NOMO-1 treated with dmso at 0.1 percent for 144 hours (cell line): ENCODE measurements at regions not wholly inside any gene's neighbourhood (a gene's known extent, or its start where the extent isn't known, plus 50 kb on each side); places are given as distances from the start of the nearest gene placed in this dataset.

Experiments
- DNase-seq: peaks from one replicate; lab custom pipeline; 2025; ENCODE audit not compliant: unreplicated experiment; lab: John Stamatoyannopoulos, UW

DNA sequence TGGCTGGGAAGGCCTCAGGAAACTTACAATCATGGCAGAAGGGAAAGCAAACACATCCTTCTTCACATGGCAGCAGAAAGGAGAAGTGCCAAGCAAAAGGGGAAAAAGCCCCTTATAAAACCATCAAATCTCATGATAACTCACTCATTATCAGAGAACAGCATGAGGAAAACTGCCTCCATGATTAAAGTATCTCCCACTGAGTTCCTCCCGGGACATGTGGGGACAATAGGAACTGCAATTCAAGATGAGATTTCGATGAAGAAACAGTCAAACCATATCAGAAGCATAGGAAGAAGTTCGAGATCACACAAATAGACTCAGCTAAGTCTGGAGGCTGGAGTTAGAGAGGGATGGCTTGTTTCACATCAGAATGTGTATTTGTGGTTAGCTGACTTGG, 869.4 kb upstream of the PHF14 start:
- no peak for DNase-seq

DNA sequence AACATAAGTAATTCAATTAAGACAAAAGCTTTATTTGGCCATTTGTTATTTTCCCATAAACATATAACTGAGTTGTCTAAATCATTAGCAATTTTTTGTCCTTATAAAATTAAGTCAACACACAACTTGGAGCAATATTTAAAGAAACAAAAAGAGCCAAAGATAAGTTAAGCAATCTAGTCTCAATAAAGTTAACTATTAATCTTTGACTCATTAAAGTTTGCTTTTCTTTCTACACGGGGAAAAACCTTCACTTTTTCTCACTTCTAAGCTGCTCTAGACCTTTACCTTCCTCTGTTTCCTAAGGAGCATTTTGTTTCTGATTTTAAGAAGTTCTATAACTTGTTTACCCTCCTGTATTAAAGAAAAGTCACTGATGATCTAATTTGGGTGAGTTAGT, 867.1 kb upstream of the PHF14 start:
- no peak for DNase-seq

DNA sequence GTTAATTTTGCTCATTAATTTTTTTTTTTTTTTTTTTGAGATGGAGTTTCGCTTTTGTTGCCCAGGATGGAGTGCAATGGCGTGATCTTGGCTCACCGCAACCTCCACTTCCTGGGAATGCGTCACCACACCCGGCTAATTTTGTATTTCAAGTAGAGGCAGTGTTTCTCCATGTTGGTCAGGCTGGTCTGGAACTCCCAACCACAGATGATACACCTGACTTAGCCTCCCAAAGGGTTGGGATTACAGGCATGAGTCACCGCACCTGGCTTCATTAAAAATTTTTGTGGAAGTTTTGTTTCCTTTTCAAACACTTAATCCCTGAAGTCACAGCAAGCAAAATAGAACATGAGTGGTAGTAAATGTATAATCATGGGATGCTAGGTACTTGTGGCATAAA, 857.2 kb upstream of the PHF14 start:
- DNase-seq, result no peak

DNA sequence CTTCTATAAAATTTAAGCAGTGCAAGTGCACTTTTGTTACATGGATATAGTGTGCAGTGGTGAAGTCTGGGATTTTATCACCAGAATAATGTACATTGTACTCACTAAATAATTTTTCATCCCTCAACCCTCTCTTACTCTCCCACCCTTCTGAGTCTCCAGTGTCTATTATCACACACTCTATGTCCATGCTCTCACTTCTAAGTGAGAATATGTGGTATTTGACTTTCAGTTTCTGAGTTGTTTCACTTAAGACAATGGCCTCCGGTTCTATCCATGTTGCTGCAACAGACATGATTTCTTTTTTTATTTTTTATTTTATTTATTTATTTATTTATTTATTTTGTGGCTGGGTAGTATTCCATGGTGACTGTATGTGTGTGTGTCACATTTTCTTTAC, 855.9 kb upstream of the PHF14 start:
- DNase-seq, result no peak

DNA sequence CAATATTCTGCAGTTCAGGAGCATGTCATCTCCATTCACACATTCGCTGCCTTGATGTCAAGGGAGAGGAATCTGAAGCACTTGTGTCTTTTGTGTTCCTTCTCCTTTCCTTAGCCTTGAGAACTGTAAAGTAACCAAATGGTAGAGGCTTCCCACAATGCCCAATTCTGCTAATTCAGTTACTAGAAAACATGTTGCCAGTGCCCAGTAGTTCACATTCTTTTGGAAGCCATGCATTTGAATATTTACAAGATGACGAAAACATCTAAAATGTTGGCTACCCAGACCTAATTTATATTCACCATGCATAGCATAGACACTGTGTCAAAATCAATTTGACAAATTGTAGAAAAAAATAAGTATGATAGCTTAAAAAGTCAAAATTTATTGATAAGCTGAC, 852.7 kb upstream of the PHF14 start:
- DNase-seq, result no peak

DNA sequence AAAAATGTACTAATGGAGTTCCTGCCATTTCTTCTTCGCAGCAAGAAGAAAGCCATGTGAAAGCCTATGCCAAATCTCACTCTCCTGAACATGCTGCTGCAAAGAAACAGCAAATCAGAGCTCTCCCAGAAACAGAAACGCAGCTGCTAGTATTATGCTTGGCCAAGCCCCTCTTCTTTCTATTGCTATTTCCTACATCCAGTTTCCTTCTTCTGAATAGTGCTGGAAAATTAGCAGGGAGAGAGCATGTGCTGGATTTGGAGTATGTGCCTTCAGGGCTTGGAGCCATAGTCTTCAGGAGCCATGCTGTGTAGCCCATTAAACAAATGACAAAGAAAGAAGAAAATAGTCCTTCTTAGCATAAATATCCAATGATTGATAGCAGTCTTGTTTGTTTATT, 852.0 kb upstream of the PHF14 start:
- no peak for DNase-seq

DNA sequence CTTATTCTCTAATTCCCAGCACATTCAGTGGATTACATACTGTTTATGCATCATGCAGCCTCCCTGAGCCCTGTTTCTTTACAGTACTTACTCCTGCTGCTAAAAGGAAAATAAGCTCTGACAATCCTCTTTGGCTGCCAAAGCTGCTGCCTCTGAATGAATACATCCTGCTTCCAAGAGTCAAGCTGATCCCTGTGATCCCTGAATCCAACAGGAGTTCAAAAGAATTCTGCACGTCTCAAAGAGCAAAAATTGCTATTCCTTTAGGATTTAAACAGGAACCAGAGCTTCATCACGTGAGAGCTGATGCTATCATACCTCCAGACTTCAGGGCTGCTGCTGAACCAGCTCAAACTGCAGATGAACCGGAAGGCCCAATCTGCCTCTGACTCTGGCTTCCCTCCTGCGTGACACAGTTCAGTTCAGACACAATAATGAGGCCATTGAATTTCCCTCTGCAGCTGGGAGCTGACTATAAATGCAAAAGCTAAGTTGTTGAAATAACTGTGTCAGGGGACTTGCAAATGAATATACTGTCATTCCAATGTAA, 851.0 kb upstream of the PHF14 start:
- DNase-seq, result no peak

DNA sequence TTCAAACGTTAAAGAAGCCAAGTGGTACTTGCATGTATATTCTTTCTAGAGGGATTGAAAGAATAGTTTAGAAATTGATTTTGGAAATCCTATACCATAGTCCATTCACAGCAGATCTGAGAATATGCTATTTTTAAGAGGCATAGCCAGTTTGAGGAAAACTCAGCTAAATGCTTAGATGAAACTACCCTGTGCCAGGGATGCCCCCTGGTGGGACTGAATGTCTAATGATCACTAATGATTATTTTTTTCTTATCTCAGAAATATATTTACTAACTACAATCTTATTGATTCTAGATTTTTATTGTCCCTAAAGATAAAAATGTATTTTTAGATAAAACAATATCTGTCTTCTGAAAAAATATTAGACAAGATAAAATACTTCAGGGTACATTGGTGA, 844.9 kb upstream of the PHF14 start:
- DNase-seq, result no peak

DNA sequence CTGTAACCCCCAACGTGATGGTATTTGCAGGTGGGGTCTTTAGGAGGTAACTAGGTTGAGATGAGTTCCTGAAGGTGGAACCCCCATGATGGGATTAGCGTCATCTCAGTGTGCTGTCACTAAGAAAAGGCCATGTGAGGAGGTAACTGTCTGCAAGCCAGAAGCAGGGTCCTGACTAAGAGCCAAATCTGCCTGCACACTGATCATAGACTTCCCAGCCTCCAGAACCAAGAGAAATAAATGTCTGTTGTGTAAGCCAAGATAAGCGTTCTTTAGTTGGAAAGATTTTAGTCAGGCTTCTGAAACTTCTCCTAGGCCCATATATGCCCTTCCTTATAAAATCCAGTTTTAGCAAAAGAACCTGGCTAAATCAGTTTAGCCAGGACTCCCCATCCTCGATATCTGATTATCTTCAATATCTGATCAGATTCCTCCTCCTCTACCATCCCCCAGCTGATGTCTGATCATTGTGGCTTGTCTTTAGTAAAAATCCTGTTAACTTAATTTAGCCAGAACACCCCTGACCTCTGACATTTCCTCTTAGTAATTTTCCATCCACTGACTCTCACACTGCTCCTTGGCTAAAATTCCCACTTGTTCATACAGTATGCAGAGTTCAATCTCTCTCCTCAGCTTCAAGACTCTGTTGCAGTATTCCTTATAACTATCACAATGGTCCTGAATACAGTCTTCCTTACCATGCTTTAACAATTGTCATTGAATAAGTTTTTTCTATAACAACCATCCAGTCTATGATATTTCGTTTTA, 835.4 kb upstream of the PHF14 start:
- no peak for DNase-seq

DNA sequence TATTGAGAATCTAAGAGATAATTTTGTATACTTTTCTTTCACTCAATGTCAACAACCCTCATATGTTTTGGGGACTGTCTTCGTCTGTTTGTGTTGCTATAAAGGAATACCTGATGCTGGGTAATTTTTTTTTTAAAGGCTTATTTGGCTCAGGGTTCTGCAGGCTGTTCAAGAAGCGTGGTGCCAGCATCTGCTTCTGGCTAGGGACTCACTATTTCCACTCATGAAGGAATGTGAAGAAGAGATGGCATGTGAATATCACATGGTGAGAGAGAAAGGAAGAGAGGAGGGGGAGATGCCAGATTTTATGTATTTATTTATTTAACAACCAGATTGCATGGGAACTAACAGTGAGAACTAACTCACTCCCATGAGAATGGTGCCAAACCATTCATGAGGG, 827.4 kb upstream of the PHF14 start:
- DNase-seq, result no peak

DNA sequence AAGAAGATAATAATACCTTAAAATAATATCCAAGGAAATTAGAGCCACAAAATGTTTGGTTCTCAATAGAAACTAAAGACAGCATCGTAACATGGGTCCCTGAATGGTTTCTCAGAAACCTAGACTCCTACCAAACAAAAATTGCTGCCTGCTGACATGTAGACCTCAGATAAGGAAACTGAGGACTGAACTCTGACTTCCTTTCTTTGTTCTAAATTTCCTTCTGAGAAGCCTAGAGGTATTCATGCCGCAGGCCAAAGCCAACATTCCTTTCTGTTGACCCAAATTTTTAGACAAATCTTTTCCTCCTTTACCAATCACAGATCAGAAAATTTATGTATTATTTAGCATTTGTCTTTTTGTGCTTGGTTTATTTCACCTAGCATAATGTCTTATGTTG, 816.7 kb upstream of the PHF14 start:
- DNase-seq, result no peak

DNA sequence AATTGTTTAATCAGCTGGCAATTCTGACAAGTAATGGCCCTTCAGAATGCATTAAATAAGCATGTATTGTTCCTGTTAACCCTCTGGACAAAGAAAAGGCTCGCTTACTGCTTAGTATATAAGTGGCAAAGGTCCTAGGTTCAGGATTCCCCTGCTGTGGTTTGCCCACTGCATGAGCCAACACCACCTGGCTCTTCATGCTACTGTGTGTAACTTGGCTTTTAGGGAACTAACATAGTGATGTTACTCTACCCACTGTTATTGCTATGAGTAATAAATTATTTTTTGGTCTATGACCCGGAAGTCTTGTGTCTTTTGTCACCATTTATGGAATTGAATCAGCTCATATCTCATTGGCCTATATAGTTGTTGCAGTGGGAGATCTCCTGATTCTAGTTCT, 791.7 kb upstream of the PHF14 start:
- DNase-seq, result no peak

DNA sequence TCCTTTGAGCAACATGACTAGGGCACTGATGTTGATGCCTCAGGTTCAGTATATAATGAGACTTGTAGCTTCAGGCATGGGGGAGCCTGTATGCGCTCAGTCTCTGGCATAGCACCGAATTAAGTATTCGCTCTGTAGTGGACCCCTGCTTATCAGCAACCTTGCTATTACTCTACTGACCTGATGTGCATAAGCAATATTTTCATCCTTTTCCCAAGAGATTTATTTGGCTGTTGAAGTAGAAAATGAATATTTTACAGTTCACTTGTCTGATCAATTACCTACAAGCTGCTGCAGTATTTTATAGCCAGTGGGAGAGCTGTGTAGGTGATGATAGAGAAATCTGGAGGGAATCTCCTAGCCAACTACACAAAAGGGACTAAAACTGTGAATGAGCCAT, 781.6 kb upstream of the PHF14 start:
- DNase-seq, result no peak

DNA sequence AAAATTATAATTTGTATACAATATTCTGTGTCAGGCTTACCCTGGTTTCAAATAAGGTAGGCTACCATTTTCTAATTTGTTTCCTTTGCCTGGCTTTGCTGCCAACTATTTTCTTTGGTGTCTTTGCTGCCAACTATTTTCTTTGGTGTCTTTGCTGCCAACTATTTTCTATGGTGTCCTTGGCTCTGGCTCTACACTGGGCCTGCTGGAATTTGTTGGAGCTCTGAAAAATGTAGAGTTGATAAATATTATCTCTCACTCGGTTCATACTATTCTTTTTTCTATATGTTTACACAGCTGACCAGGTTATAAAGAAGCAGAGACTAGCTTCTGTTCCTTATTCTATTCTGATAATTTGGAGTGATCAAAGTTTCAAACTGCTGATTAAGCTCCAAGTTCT, 768.0 kb upstream of the PHF14 start:
- no peak for DNase-seq

DNA sequence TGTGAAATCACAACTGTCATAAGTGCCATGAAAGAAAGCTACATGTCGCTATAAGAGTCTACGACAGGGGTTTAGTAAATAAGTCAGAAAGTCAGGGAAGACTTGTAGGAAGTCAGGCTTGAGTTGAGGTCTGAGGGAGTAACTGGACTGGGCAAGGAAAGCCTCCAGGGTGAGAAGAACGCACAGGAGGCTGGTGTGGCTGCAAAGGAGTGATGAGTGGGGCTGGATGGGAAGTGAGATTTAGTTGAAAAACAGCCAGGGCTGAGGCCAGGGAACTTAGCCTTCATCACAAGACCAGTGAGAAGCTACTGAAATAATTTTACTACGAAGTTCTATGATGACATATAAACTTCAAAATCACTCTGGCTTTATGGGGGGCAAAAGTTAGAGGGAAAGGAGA, 763.7 kb upstream of the PHF14 start:
- no peak for DNase-seq

DNA sequence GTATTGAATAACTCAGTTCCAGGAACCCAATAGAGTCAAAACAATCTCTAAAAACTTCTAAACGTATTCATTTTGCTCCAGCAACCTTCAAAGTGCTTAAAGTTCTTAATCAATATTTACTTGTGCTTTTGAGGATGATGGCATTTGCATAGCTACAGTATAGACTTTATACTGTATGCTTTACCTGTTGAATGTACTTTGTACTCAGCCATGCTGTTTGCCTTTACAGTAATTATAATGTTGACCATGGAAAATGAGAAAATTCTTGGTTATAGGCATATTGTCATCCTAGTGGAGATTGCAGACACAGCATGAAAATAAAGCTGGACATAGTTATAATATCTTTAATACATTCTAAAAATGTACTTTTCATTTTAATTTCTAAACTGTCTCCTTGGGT, 762.7 kb upstream of the PHF14 start:
- no peak for DNase-seq

DNA sequence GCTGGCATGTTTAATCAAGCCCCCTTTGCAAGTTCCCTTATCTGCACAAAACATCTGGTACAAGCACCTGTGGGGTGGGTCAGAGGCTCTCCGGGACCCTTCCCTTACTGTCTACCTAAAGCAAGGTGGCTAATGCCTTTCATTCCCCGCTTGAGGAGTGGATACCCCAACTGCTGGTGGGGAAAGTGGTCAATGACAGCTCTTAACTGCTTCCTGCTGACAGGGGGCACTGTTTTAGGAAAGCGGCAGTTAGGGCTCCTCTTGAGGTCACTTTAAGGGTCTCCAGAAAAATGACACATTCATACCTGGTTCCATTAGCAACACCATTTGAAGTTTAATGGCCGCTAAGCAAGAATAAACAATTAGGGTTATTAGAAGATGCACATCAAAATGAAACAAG, 761.8 kb upstream of the PHF14 start:
- no peak for DNase-seq

DNA sequence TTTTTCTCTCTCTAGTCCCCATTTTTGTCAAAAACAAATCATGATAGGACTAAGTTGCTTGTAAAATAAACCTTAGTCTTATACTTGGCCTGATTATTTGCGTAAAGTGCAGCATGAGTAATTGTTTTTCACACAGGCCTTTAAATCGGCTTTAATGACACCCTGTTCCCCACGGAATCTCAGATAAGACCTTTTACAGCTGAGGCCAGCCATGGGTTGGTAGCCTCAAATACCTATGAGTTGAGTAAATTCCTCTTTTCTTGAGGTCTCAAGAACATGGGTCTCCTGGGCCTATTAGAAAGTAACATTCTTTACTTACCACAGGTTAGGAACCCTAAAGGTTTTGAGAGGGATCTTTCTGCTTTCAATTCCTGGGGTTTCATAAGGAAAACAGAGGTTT, 761.0 kb upstream of the PHF14 start:
- no peak for DNase-seq

DNA sequence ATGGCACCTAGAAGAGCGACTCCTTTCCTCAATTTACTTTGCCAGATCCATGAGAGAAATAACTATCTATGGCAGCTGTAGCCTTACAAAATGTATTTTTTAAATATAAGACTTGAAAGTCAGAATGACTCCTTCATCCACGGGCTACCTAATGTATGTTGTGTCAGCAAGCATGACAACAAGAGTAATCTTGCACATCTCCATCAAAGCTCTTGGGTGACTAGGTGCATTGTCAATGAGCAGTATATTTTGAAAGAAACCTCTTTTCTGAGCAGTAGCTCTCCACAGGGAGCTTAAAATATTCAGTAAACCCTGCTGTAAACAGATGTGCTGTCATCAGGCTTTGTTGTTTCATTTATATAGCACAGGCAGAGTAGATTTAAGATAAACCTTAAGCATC, 757.2 kb upstream of the PHF14 start:
- no peak for DNase-seq

DNA sequence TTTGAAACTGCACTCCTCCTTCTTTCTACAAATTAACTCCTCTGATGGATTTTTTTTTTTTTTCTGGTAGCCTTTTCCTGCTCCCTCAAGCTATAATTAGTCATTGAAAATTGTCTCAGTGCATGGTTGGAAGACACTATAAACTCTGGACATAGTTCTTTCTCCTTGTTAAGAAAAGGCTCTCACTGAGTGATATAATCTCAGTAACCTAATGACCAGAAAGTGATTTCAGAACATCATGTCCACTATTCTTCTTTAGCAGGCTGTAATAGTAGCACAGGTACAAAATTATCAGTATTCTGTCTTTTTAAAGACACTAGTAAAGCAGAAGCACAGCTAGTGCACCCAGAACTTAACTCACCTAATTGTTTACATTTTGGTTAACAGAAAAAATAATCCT, 752.6 kb upstream of the PHF14 start:
- no peak for DNase-seq

DNA sequence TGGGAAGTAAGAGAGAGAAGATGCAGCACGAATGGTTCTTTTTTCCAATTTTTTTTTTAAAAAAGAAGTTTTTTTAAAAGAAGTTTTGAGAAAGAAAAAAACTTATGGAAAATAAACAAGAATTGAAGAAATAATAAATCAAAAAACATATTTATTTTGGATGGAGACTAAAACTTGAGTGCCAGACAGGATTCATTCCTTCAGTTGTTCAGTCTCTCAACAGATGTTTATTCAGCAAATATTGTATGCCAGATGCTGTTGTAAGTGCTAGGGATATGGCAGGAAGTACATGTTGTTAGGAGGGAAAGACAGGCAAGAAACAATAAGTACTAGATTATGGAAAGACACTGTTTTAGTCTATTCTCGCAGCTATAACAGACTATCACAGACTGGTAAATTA, 750.7 kb upstream of the PHF14 start:
- DNase-seq, result no peak

DNA sequence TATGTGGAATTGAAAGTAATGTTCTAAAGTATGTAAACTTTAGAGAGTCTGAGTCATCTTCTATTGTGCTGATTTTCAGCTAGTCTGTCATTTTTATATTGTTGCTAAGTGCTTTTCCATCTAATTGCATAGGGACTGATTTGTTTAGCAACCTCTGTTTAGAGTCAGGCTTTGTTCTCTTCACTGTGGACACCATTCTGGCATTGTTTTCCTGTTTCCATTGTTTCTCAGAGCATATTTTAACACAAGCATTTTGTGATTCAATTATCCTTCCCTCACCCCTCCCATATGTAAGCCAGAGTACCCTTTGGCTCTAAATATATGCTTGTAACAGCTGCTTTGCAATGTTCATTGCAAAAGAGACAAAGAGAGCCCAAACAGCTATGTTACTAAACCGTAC, 748.4 kb upstream of the PHF14 start:
- DNase-seq, result no peak

DNA sequence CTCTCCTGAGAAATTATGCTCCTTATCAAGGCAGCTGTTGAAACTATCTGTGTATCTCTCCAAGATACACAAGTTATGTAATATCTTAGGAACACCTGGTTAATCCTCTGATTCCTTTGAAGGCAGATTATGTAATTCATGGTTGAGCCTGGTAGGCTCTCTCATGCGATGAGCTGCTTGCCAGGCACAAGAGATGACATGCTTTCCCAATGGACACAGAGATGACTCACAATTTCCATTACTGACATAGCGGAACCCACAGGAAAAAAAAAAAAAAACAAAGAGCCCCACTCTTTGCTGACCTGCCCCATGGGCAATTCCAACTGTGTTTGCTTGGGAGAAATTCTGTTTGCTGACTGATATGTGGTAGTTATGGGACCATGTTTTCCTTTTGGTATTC, 736.4 kb upstream of the PHF14 start:
- DNase-seq, result no peak
